GM19467 (cell line): ENCODE measurements at regions not wholly inside any gene's neighbourhood (a gene's known extent, or its start where the extent isn't known, plus 50 kb on each side); places are given as distances from the start of the nearest gene placed in this dataset.
"Not testable (repeated sequence)": the region's sequence is repeated elsewhere in the genome, so short reads cannot be mapped to it uniquely, and the experiment has no call there.

ENCODE experiments used
- ATAC-seq: cut with Tn5 transposase; IDR thresholded peaks from one replicate; pipeline ENCODE4 v1.9.1; 2021; ENCODE audit warnings: mild to moderate bottlenecking, moderate library complexity; ENCODE audit not compliant: unreplicated experiment

DNA sequence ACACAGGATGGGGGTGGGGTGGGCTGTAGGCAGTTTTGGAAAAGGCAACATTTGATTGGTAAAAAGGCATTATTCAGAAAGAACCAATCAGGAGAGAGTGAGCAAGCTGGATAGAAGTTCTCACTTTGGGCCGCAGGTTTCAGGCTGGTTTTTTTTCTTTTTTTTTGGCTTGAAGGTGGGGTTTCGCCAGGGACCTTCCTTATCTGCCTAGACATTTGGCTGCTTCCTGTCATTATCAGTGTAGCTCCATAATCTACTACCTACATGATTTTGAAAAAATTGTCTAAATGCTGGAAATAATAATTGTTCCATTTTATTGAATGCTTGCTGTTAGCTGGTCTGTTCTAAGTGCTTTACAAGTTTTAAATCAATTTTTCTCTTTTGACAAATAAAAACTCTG is 649.0 kb downstream of the TMTC2 start:
- ATAC-seq, result no peak

DNA sequence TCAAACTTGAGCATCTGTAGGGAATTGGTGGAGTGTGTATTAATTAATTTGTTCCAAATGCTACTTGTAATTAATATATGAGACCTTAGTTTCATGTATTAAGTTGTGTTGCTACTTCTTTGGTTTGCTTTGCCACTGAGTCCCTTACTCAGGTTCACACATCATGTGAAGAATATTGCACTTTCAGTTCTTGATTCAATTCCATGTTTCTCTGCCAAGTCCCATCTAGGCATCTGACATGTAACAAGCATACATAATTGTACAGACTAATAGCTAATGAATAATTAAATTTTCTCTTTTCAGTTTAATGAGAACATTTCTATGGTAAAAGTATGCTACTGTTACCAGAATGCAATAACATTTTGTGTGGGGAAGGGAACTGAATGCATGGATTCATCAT is 640.0 kb downstream of the TMTC2 start:
- no peak for ATAC-seq

DNA sequence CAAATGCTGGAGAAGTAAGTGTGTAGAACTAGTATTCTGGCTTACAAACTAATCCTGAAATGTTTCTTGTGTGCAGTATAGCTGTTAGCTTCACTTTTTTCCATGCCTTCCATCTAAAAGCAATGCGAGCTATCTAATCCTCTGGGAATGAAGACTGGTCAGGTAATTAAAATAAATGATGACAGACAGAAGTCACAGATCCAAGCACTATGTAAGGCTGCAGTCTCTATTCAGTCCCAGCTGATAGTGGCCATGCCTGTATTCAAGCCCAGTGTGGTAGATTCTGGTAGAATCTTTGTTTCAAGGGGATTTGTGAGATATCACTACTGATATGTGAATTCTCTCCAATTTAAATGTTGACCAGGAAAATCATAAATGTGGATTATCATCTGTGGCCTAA is 637.2 kb downstream of the TMTC2 start:
- no peak for ATAC-seq

DNA sequence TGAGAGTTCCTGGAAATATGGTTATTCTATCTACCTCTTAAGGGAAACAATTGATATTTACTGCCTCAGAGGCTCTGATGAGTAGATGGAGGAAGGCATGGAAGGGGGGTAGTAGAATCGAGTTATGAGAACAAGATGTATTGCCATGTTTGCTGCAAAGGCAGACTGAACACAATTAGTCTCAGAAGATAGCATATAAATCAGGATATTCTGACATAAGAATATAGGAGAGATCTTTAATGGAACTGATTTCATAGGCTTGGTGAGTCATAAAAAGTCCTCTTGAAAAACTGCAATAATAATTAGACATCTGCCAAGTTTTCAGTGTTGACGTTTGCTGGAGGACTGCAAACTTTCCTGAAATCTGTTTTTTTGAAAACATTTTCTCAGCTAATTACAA is 636.1 kb downstream of the TMTC2 start:
- ATAC-seq, result no peak

DNA sequence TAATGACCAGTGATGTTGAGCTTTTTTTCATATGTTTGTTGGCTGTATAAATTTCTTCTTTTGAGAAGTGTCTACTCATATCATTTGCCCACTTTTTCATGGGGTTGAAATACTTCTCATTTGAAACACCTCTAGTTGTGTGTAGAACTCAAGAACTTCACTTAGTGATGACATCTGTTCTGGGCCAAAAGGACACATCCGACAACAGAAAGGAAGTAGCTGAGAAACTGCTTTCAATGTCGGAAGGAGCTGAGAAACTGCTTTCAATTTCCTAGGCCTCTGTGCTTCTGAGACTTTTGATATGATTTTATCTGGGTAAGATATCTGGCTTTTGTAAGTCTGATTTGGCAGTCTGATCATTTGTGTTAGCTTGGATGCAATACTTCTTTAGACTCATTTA is 635.3 kb downstream of the TMTC2 start:
- no peak for ATAC-seq

DNA sequence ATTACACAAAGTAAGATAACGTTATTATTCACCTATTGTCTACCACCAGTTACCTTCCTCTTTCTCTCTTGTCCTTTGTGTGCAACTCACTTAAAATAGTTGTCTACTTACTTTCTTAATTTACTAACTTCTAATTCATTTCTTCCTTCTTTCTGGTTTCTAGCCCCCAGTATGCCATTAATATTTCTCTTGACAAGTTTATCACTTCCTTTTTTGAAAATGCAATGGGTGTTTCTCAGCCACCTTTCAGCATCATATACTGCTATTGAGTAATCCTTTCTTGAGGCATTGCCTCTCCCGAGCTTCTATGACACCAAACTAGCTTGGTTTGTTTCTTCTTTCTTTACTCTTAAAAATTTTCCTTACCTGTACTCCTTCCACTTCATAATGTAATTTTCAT is 633.6 kb downstream of the TMTC2 start:
- ATAC-seq, result no peak

DNA sequence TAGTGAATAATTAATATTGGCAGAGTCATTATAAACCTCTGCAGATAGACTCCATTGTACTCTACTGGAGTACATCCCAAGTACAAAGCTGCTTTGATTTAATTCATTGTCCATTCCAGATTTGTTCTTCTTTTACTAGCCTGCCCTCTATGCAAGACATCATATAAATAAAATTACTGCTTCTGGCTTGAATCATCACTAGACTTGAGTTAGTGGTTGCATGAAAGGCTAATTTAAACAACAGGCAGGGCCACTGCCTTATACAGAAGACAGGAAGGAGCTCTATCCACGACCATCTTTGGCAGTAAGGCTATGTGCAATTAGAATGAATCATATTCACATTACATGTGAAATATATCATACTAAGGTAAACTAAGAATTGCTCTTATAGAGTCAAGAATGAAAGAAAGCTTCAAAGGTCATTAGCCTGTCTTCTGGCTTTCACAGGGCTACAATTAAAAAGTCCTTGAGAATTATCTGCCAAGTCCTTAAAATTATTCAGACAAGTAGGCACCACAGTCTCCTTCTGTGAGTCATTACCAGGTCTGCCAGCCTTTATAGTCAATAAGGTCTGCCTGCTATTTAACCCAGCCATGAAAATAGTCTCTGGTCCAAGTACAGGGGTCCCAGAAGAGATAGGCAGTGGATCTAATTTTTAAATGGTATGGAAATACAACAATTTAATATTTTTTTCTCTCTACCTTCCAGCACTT is 631.8 kb downstream of the TMTC2 start:
- ATAC-seq, result no peak

DNA sequence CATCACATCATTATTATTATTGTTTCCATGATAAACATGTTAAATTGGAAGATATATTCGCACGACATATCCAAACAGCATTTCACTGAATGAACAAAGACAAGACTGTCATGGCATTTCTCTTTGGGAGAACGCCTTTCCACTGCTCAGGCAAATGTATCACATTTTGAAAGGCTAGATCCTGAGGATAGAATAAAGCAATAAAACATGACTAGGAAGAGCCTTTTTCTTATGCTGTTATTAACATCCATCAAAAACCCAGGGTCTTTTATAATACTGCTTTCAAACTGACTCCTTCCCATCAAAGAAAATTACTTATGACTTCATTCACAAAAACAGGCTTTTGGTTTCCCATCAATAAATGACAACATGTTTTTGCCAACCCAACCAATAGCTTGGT is 630.9 kb downstream of the TMTC2 start:
- ATAC-seq, result no peak

DNA sequence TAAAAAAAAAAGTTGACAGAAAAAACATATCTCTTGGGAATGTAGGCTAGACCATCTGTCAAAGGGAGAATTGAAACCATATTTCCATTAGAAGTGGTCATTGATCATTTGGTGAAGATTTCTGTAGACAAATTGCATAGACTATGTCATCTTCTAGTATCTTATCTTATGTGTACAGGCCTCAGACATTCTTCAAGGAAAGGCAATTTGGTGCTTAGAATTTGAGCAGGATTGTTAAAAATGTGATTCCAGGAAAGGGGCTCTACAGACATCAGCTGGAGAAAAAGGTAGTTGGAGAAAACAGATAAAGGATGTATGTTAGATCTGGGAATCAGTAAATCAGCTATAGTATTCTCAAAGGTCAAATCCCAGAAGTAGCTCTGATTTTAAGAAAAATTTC is 627.1 kb downstream of the TMTC2 start:
- no peak for ATAC-seq

DNA sequence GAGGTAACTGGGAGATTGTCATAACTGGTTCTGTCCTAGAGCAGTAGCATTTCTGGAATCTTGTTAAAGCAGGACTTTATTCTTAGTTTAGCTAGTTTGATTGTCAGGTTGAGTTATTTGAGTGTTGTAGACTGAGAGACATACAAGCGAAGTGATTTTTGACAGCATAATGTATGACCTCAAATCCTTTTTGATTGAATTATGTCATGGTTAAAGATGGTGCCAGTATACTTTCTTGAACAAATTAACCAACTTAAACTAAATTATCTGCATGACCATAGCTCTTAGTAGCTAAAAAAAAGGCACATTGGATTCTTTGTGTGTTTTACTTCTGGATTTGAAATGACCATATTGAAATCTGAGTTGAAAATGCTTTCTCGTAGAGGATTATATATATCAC is 626.6 kb downstream of the TMTC2 start:
- ATAC-seq, result no peak

DNA sequence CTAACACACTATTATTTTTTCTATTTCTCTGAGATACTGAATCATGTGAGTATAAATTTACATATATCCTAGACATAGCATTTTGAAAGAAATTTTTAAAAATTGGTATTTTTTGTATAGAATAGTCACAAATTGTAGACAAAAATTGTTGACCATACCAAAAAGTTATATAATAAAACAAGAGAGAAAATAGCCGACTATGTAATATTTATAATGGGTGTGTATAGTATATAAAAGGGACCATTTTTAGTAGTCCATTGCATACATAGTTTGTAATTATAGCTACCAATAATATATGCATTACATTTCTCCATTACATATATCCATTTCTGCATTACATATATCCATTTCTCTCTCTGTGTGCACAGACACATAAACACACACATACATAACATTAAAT is 590.2 kb downstream of the TMTC2 start:
- no peak for ATAC-seq

DNA sequence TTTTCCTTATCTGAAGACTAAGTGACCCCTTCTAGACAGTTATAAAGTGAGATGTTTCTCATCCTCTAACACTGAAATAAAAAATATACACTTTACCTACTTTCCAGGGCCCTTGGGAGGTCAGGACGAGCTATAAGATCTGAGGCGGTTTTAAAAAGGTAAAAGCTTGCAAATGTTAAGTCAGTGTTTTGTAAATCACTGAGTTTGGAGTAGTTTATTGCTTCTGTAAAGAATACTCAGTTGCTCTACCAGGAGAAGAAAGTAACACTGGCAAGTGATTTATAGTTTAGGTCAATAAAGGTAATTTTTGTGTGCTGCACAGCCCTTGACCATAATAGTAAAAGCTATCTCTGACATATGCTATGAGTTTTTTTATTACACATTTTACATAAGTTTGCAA is 584.5 kb downstream of the TMTC2 start:
- no peak for ATAC-seq

DNA sequence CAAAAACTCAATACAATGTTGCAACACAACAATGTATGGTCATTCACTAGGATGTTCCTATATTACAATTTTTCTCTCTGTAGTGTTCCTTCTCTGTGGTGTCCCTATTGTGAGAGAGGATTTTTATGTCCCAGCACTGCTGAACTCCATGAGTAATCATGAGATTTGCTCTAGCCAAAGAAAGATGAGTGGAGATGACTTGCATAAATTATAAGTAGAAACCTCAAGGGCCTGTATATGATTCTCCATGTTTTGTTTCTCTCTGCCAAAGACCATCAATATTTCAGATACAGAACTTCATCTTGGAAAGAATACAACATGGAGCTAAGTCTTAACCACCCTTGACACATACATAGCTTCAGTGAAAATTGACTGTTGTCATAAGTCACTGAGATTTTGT is 579.1 kb downstream of the TMTC2 start:
- no peak for ATAC-seq

DNA sequence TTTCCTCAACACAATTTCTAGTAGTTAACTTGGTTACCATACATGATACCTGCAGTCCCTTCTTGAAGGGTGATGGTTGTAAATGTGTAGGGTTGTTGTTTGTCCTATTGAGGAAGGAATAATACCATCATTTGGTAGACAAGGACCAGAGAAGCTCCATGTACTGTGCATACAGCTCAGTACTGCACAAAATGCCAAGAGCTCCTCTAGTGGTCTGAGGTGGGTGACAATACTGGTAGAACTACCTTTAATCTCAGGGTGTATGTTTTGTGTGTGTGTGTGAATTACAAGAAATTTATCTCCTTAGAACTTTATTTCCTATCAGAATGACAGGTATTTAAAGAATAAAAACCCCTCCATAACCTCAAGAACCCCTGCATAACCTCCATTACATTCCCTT is 575.3 kb downstream of the TMTC2 start:
- ATAC-seq, result no peak

DNA sequence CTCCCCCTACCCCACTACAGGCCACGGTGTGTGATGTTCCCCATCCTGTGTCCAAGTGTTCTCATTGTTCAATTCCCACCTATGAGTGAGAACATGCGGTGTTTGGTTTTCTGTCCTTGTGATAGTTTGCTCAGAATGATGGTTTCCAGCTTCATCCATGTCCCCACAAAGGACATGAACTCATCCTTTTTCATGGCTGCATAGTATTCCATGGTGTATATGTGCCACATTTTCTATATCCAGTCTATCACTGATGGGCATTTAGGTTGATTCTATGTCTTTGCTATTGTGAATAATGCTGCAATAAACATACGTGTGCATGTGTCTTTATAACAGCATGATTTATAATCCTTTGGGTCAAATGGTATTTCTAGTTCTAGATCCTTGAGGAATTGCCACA is 573.4 kb downstream of the TMTC2 start:
- not testable (repeated sequence) for ATAC-seq

DNA sequence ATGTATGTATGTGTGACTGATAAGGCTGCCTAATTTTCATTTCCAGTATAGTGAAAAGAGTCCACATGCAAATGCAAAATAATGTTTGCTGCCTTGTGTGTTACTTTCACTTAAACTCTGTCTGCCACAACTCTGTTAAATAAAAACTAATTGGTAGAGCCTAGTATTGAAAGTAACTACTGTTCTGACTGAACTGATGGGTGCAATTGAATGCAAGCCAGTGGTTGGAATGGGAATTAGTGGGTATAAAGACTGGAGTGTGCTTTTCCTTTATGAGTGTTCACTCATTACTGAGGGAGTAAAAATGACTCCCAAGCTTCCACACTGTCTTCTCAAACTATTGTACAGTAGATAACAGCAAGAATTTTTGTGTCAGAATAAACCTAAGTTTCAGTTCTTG is 571.0 kb downstream of the TMTC2 start:
- ATAC-seq, result no peak

DNA sequence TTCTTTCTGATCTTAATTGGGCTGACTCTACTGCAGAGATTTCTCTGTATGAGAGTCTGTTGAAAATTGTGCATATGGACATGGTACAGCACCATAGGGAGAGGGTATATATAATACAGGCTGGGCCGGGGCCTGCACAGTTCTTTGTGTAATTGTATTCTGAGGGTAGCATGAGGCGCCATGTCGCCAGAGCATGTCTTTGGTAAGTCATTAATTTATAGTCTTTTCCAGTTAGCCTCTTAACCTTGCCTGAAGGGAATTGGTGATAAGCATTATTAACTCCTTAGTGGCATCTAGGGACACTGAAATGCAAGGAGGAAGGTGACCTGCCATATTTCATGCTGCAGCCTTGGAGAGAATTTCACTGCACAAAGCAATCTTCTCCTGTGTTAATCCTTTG is 569.9 kb downstream of the TMTC2 start:
- ATAC-seq, result no peak

DNA sequence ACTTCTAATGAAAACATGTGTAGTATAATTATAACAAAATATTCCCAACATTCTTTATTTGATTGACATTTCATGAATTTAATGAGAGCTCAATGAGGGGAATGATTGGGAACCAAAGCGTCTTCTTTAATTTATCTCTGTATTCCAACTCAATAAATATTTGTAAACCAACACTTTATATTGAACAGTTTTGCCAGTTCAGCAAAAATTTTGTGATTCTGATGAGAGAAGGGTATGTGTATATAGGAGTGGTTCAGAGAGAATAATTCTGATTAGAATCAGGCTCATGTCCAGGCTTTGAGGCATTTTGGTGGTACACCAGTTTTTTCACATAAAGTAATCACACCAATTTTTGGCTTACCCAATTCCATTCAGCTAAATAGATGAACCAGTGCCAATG is 564.2 kb downstream of the TMTC2 start:
- ATAC-seq, result no peak

DNA sequence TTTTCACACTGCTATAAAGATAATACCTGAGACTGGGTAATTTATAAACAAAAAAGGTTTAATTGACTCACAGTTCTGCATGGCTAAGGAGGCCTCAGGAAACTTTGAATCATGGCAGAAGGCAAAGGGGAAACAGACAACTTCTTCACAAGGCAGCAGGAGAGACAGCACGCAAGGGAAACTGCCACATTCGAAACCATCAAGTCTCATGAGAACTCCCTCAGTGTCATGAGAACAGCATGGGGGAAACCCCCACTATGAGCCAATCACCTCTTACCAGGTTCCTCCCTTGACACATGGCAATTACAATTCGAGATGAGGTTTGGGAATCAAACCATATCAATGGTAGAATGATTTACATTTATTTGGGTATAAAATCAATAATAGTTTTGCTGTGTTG is 558.5 kb downstream of the TMTC2 start:
- no peak for ATAC-seq

DNA sequence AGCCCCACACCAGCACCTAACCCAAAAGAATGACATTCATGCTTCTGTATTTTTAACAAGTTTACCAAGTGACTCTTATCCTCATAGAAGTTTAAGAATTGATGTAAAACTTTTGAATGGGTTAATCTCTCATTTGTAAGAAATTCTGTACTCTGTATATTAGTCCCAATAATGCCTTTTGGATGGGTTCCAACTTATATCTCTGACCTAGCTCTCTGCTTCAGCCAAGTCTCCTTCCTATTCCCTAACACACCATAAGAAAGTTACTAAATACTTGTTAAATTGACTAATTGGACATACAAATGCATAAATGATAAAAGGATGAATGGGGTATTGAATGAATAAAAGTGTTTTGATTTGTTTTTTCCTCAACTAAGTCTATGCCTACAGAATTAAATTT is 557.3 kb downstream of the TMTC2 start:
- no peak for ATAC-seq

DNA sequence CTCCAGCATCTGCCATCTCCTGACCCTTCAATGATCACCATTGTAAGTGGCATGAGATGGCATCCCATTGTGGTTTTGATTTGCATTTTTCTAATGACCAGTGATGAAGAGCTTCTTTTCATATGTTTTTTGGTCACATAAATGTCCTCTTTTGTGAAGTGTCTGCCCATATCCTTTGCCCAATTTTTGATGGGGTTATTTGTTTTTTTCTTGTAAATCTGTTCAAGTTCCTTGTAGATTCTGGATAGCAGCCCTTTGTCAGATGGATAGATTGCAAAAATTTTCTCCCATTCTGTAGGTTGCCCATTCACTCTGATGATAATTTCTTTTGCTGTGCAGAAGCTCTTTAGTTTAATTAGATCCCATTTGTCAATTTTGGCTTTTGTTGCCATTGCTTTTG is 547.3 kb downstream of the TMTC2 start:
- not testable (repeated sequence) for ATAC-seq

DNA sequence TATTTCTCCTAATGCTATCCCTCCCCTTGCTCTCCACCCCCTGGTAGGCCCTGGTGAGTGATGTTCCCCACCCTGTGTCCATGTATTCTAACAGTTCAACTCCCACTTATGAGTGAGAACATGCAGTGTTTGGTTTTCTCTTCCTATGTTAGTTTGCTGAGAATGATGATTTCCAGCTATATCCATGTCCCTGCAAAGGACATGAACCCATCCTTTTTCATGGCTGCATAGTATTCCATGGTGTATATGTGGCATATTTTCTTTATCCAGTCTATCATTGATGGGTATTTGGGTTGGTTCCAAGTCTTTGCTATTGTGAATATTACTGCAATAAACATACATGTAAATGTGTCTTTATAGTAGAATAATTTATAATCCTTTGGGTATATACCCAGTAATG is 540.3 kb downstream of the TMTC2 start:
- not testable (repeated sequence) for ATAC-seq

DNA sequence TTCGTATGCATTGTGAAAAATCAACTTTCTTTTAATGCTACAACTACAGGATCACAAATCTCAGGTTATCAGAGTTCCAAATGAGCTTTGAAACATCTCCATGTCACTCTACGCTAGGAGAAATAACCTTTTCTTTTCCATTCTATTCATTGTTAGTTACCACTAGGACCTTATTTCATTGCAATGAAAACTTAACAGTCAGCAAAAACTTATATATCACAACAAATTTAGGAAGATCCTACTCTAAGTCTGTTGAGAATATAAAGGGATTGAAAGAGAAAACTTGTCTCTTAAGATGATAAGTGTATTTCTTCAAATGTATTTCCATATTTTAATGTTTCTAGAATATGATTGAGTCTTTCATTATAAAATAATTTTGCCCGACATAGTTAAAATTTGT is 539.1 kb downstream of the TMTC2 start:
- ATAC-seq, result no peak
